H9 (cell line): ENCODE measurements at regions not wholly inside any gene's neighbourhood (a gene's known extent, or its start where the extent isn't known, plus 50 kb on each side); places are given as distances from the start of the nearest gene placed in this dataset.

Experiments
- DNase-seq: peaks from one replicate; pipeline ENCODE4 v3.0.0-alpha.2; 2017
- H2AFZ ChIP-seq: one replicate; pipeline ENCODE4 v1.6.1; 2013; ENCODE audit warnings: mild to moderate bottlenecking, low read length, control low read depth, moderate library complexity
- H2AK5ac ChIP-seq: 2 replicates; pipeline ENCODE4 v1.6.1; 2013; ENCODE audit warnings: low read length, control low read depth, mixed read lengths; ENCODE audit not compliant: insufficient read length
- H2BK120ac ChIP-seq: one replicate; pipeline ENCODE4 v1.6.1; 2013; ENCODE audit warnings: low read depth, mild to moderate bottlenecking, low read length, control low read depth, inconsistent platforms; ENCODE audit not compliant: poor library complexity, severe bottlenecking
- H2BK12ac ChIP-seq: 2 replicates; pipeline ENCODE4 v1.6.1; 2013; ENCODE audit warnings: low read length, control low read depth, mixed read lengths, low read depth; ENCODE audit not compliant: insufficient read length
- H2BK15ac ChIP-seq: 2 replicates; pipeline ENCODE4 v1.6.1; 2013; ENCODE audit warnings: low read depth, low read length, control low read depth
- H2BK20ac ChIP-seq: one replicate; pipeline ENCODE4 v1.6.1; 2013; ENCODE audit warnings: low read depth, mild to moderate bottlenecking, low read length, control low read depth, inconsistent platforms; ENCODE audit not compliant: poor library complexity, severe bottlenecking
- H2BK5ac ChIP-seq: 2 replicates; pipeline ENCODE4 v1.6.1; 2013; ENCODE audit warnings: low read length, control low read depth, mixed read lengths; ENCODE audit not compliant: insufficient read length
- H3K14ac ChIP-seq: 2 replicates; pipeline ENCODE4 v1.6.1; 2013; ENCODE audit warnings: low read length, control low read depth; ENCODE audit not compliant: insufficient read depth
- H3K18ac ChIP-seq: 2 replicates; pipeline ENCODE4 v1.6.1; 2013; ENCODE audit warnings: low read depth, mild to moderate bottlenecking, mixed read lengths, low read length, control low read depth; ENCODE audit not compliant: insufficient read length
- H3K23ac ChIP-seq: 2 replicates; pipeline ENCODE4 v1.6.1; 2013; ENCODE audit warnings: low read length, control low read depth, mixed read lengths, low read depth; ENCODE audit not compliant: insufficient read length
- H3K23me2 ChIP-seq: 2 replicates; pipeline ENCODE4 v1.6.1; 2013; ENCODE audit warnings: low read depth, mild to moderate bottlenecking, mixed read lengths, low read length, control low read depth; ENCODE audit not compliant: insufficient read length, poor library complexity, severe bottlenecking
- H3K27ac ChIP-seq: 2 replicates; pipeline ENCODE4 v1.5.1; 2013; ENCODE audit warnings: low read length, control low read depth, mixed read lengths, low read depth; ENCODE audit not compliant: insufficient read length
- H3K27me3 ChIP-seq: 2 replicates; pipeline ENCODE4 v1.6.1; 2013; ENCODE audit warnings: low read length, control low read depth, inconsistent platforms; ENCODE audit not compliant: insufficient read depth
- H3K4ac ChIP-seq: 2 replicates; pipeline ENCODE4 v1.6.1; 2013; ENCODE audit warnings: low read depth, mild to moderate bottlenecking, control low read depth, inconsistent platforms, low read length, moderate library complexity
- H3K4me1 ChIP-seq: 2 replicates; pipeline ENCODE4 v1.6.1; 2013; ENCODE audit warnings: low read length, control low read depth, inconsistent platforms; ENCODE audit not compliant: insufficient read depth
- H3K4me2 ChIP-seq: 2 replicates; pipeline ENCODE4 v1.6.1; 2013; ENCODE audit warnings: low read length, control low read depth, mixed read lengths; ENCODE audit not compliant: insufficient read length, insufficient read depth
- H3K56ac ChIP-seq: 2 replicates; pipeline ENCODE4 v1.6.1; 2013; ENCODE audit warnings: low read depth, mild to moderate bottlenecking, mixed read lengths, low read length, control low read depth; ENCODE audit not compliant: insufficient read length
- H3K79me1 ChIP-seq: 2 replicates; pipeline ENCODE4 v1.6.1; 2013; ENCODE audit warnings: low read depth, mild to moderate bottlenecking, moderate library complexity, low read length, control low read depth, inconsistent platforms; ENCODE audit not compliant: insufficient read depth, poor library complexity, severe bottlenecking
- H3K79me2 ChIP-seq: 2 replicates; pipeline ENCODE4 v1.6.1; 2013; ENCODE audit warnings: low read length, control low read depth, inconsistent platforms; ENCODE audit not compliant: insufficient read depth
- H3K9ac ChIP-seq: 2 replicates; pipeline ENCODE4 v1.6.1; 2013; ENCODE audit warnings: low read length, control low read depth, mixed read lengths; ENCODE audit not compliant: insufficient read length; ENCODE audit errors: extremely low read depth
- H3K9me3 ChIP-seq: one replicate; pipeline ENCODE4 v1.6.1; 2013; ENCODE audit warnings: low read depth, low read length, inconsistent platforms; ENCODE audit not compliant: control insufficient read depth
- H3T11ph ChIP-seq: one replicate; pipeline ENCODE4 v1.6.1; 2013; ENCODE audit warnings: mild to moderate bottlenecking, low read length, control low read depth, inconsistent platforms
- H4K20me1 ChIP-seq: one replicate; pipeline ENCODE4 v1.6.1; 2013; ENCODE audit not compliant: control insufficient read depth, insufficient read length, insufficient read depth
- H4K5ac ChIP-seq: 2 replicates; pipeline ENCODE4 v1.6.1; 2013; ENCODE audit warnings: low read depth, mild to moderate bottlenecking, mixed read lengths, low read length, control low read depth; ENCODE audit not compliant: insufficient read length
- H4K8ac ChIP-seq: replicated peaks from 2 replicates; pipeline ENCODE4 v1.6.1; 2013; ENCODE audit warnings: low read length, control low read depth, mixed read lengths, low read depth; ENCODE audit not compliant: insufficient read length
- H4K91ac ChIP-seq: 2 replicates; pipeline ENCODE4 v1.6.1; 2013; ENCODE audit warnings: low read depth, mild to moderate bottlenecking, moderate library complexity, mixed read lengths, low read length, control low read depth; ENCODE audit not compliant: insufficient read length
- H3K27ac Mint-ChIP-seq, 3 experiments: 2 replicates in 2 of 3; 3 replicates in 1 of 3; pipeline ENCODE4 v1.8.0; 2020 to 2021; ENCODE audit warnings: mixed read lengths in 3 of 3, mild to moderate bottlenecking in 1 of 3, moderate library complexity in 1 of 3
- H3K27me3 Mint-ChIP-seq: 2 replicates; pipeline ENCODE4 v1.8.0; 2021; ENCODE audit warnings: low read depth, mild to moderate bottlenecking, moderate library complexity, mixed read lengths
- H3K36me3 Mint-ChIP-seq, 3 experiments: 2 replicates in 2 of 3; 3 replicates in 1 of 3; pipeline ENCODE4 v1.8.0; 2020 to 2021; ENCODE audit warnings: low read depth in 3 of 3, mixed read lengths in 3 of 3; ENCODE audit not compliant: insufficient read depth in 1 of 3
- H3K4me1 Mint-ChIP-seq, 2 experiments: 2 replicates each; pipeline ENCODE4 v1.8.0; 2020; ENCODE audit warnings: mixed read lengths in 2 of 2
- H3K4me3 Mint-ChIP-seq, 2 experiments: 2 replicates in 1 of 2; 3 replicates in 1 of 2; pipeline ENCODE4 v1.8.0; 2020 to 2021; ENCODE audit warnings: mild to moderate bottlenecking in 2 of 2, mixed read lengths in 2 of 2, moderate library complexity in 1 of 2
- H3K9me3 Mint-ChIP-seq, 2 experiments: 2 replicates in 1 of 2; 3 replicates in 1 of 2; pipeline ENCODE4 v1.8.0; 2020; ENCODE audit warnings: mild to moderate bottlenecking in 2 of 2, mixed read lengths in 2 of 2, moderate library complexity in 1 of 2
- TF ChIP-seq, protein P1 (sequence below): fragments of 200-600 bp; sonication (generic); conservative IDR thresholded peaks from 3 replicates; pipeline ENCODE4 v1.8.0; 2021; ENCODE audit warnings: antibody characterized with exemption, mild to moderate bottlenecking

DNA sequence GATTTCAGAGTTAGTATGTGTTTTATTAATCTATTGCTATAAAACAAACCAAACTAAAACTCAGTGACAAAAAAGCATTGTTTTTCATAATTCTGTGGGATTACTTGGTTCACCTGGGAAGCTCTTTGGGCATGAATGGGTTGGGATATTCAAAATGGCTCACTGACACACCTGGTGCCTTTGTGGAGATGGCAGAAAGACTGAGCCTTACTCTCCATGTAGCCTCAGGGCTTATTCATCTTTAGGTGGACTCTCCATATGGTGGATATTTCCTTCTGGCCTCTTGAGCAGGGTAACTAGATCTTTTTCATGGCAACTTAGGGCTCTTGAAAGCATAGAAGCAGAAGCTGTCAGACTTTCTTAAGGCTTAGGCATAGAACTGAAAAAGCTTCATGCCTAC is 1102.8 kb upstream of the SEL1L start:
- Mint-ChIP-seq H3K4me3 (no peak overlapping the region), H3K4me1 (no peaks in the 10 kb centered on the region), H3K27me3 (peaks cover 1% of the 10 kb centered on the region; the same call in 1 of the 2 replicates), H3K9me3 (peaks cover 6 to 11% of the 10 kb centered on the region in 2 experiments; a peak in 4 of 5 replicates), H3K27ac (peak overlapping the region in 1 of 3 experiments; percentile 48; a peak in 1 of 7 replicates), H3K36me3 (peaks cover 0 to 7% (median 5%) of the 10 kb centered on the region in 3 experiments; a peak in 6 of 7 replicates)
- no peak overlapping the region for H2BK5ac ChIP-seq
- TF ChIP-seq, protein P1, sequence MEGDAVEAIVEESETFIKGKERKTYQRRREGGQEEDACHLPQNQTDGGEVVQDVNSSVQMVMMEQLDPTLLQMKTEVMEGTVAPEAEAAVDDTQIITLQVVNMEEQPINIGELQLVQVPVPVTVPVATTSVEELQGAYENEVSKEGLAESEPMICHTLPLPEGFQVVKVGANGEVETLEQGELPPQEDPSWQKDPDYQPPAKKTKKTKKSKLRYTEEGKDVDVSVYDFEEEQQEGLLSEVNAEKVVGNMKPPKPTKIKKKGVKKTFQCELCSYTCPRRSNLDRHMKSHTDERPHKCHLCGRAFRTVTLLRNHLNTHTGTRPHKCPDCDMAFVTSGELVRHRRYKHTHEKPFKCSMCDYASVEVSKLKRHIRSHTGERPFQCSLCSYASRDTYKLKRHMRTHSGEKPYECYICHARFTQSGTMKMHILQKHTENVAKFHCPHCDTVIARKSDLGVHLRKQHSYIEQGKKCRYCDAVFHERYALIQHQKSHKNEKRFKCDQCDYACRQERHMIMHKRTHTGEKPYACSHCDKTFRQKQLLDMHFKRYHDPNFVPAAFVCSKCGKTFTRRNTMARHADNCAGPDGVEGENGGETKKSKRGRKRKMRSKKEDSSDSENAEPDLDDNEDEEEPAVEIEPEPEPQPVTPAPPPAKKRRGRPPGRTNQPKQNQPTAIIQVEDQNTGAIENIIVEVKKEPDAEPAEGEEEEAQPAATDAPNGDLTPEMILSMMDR = no peak
- H4K8ac ChIP-seq = no peak overlapping the region
- no peaks in the 10 kb centered on the region for H3K79me1 ChIP-seq
- no peak overlapping the region for H2BK20ac ChIP-seq
- no peak overlapping the region for H3T11ph ChIP-seq
- no peak overlapping the region for H2BK15ac ChIP-seq
- no peaks in the 10 kb centered on the region for H3K27me3 ChIP-seq
- no peak overlapping the region for H4K5ac ChIP-seq
- H2AFZ ChIP-seq = no peak overlapping the region
- DNase-seq = no peak
- H4K20me1 ChIP-seq = no peaks in the 10 kb centered on the region
- no peak overlapping the region for H3K9ac ChIP-seq
- no peaks in the 10 kb centered on the region for H3K9me3 ChIP-seq
- no peak overlapping the region for H2BK120ac ChIP-seq
- no peaks in the 10 kb centered on the region for H3K4me1 ChIP-seq
- no peak overlapping the region for H3K4ac ChIP-seq
- H3K56ac ChIP-seq = no peak overlapping the region
- H2BK12ac ChIP-seq = no peak overlapping the region
- H3K23ac ChIP-seq = no peak overlapping the region
- no peak overlapping the region for H3K18ac ChIP-seq
- no peak overlapping the region for H4K91ac ChIP-seq
- H3K79me2 ChIP-seq = no peaks in the 10 kb centered on the region
- no peaks in the 10 kb centered on the region for H3K23me2 ChIP-seq
- no peak overlapping the region for H3K14ac ChIP-seq
- H3K4me2 ChIP-seq = no peak overlapping the region
- no peak overlapping the region for H2AK5ac ChIP-seq
- H3K27ac ChIP-seq = no peak overlapping the region
